HTR-8/SVneo (cell line): ENCODE measurements at regions not wholly inside any gene's neighbourhood (a gene's known extent, or its start where the extent isn't known, plus 50 kb on each side); places are given as distances from the start of the nearest gene placed in this dataset.
"Not testable (repeated sequence)": the region's sequence is repeated elsewhere in the genome, so short reads cannot be mapped to it uniquely, and the experiment has no call there.

Experiments
- DNase-seq: peaks from one replicate; pipeline ENCODE4 v3.0.0; 2011; ENCODE audit warnings: low spot score, mixed read lengths; ENCODE audit not compliant: insufficient read length
- FAIRE-seq: peaks from 2 replicates; lab custom pipeline; 2011; peaks lifted over from hg19 to GRCh38; lab: Jason Lieb, UNC

- DNase-seq (peak; percentile 18), FAIRE-seq (no peak)
Observed at GRCh38 chr5:40171971-40172370, 507.7 kb upstream of the PTGER4 start.

GRCh38 chr5:40167283-40167682 is 512.4 kb upstream of the PTGER4 start:
- no peak for DNase-seq
- no peak for FAIRE-seq

DNA sequence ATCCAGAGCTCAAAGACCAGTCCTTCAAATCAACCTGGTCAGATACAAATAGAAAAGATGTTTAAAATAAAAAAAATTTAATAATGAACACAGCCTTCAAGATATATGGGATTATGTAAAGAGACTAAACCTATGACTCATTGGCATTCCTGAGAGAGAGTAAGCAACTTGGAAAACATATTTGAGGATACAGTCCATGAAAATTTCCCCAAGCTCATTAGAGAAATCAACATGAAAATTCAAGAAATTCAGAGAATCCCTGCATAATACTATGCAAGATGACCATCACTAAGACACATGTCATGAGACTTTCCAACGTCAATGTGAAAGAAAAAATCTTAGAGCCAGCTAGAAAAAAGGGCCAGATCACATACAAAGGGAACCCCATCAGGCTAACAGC is 512.9 kb upstream of the PTGER4 start:
- DNase-seq (no peak), FAIRE-seq (no peak)

- FAIRE-seq (peak; percentile 28), DNase-seq (no peak)
Observed at GRCh38 chr5:40165789-40166728, 513.7 kb upstream of the PTGER4 start.

DNA sequence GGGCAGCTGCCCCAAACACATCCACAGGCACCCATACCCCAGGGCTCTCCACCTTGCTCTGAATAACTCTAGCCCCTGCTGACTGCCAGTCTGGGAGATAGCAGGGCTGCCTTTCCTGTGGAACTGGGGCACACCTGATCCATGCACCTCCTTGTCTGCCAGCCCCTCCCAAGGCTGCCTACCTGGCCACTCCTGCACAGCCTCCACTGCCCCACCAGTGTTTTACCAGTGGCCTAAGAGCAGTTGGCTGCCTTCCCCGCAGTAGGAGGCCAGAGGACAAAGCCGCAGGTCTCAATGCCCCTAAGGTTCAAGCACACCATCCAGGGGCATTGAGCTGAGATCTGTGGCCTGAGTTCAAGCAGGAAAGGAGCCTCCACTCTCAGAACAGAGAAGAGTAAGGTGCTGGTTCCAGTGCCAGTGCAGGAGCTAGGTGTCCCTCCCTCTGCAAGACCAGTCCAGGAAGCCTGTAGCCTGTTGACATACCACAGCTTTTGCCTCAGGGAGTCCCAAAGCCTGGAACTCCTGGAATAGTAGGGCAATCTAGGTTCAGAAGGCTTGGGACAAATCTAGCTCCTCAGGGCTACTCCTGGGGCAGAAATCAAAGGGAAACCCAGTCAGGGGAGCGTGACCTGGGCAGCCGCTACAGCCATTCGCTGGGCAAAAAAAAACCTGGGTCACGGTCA is 514.5 kb upstream of the PTGER4 start:
- no peak for DNase-seq
- FAIRE-seq = no peak

- DNase-seq = no peak
- no peak for FAIRE-seq
Observed at GRCh38 chr5:40160435-40160834, 519.3 kb upstream of the PTGER4 start.

DNA sequence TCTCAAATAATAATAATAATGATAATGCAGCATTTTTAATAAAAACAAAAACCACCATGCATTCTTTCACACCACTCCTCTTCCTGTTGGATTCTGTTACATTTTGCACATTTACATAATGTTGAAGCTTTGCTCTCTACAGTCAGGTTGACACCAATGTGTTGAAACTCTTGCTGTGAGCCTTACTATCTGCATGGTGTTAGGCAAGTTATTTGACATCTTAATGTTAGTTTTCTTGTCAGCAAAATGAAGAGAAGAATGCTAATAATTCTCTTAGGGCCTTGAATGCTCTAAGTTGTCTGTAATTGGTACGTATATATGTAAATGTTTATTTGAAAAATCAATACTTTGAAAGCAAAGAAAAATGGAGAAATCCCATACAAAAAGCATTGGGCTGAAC is 525.5 kb upstream of the PTGER4 start:
- no peak for FAIRE-seq

GRCh38 chr5:40150896-40151295 is 528.8 kb upstream of the PTGER4 start:
- FAIRE-seq (no peak), DNase-seq (no peak)

More for the DNA sequence above, 525.5 kb upstream of the PTGER4 start:
- no peak for DNase-seq

GRCh38 chr5:40141896-40142295 is 537.8 kb upstream of the PTGER4 start:
- FAIRE-seq = no peak
- no peak for DNase-seq

DNA sequence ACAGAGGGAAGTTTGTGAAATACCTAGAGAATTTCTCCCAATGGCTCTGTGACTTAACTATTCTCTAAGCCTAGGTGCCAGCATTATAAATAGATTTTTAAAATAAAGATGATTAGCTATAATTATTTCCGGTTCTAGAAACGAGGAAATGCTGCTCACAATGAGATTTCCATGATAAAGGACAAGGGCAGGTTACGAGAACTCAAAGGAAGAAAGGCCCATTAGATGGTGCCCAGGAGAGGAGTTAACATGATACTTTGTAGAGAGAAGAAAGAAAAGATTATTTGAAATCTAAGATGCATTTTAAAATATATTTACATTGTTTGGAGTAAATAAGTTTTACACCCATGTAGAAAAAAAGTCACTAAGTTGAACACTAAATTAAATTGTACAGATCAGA is 538.3 kb upstream of the PTGER4 start:
- DNase-seq (no peak), FAIRE-seq (no peak)

GRCh38 chr5:40137223-40137622 is 542.5 kb upstream of the PTGER4 start:
- FAIRE-seq (no peak), DNase-seq (no peak)

DNA sequence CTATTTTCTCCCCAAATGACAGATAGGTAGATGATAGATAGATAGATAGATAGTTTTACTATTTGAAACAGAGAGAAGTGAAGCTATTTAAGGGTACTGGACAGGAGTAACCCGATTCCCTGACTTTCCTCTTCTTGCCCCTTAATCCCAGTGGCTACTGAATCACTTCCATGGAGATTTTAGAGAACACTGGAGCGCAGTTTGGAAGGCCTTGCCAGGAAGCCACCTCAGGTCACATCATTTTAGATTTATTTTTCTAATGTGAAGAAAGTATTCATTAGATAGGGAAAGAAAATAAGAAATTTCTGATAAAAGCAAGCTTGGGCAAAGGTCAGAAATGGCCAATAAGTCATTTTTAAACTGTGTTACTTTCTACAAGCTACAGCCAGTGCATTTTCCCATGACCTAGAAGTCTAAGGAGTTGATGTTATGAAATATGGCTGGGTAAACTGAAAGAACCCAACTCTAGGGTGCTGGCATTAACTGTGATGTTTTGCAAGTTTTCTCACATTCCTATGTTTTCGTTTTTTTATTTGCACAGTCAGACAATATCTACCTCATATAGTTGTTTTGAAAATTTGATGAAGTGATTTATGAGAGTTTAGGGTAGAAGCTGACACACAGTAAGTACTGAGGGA is 544.7 kb upstream of the PTGER4 start:
- FAIRE-seq = no peak

DNA sequence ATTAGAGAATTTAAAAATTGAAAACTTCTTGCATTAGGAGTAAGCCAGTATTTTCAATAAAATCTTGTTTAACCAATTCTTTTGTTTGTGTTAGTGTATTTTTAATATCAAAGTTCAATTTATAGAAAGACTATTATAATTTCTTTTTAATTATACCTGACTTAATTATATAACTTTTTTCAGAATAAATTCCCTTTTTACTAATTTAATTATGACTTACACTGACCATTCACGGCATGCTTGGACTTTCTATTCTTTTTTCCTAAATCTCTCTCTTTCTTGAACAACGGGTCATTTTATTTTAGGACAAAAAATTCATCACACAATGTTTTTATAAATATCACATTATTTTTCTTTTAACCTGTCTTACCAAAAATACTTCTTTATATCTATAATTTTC is 555.3 kb upstream of the PTGER4 start:
- no peak for DNase-seq
- FAIRE-seq = no peak

More for the DNA sequence above, 544.7 kb upstream of the PTGER4 start:
- DNase-seq = no peak

- FAIRE-seq = no peak
- DNase-seq = no peak
Observed at GRCh38 chr5:40121236-40121635, 558.5 kb upstream of the PTGER4 start.

DNA sequence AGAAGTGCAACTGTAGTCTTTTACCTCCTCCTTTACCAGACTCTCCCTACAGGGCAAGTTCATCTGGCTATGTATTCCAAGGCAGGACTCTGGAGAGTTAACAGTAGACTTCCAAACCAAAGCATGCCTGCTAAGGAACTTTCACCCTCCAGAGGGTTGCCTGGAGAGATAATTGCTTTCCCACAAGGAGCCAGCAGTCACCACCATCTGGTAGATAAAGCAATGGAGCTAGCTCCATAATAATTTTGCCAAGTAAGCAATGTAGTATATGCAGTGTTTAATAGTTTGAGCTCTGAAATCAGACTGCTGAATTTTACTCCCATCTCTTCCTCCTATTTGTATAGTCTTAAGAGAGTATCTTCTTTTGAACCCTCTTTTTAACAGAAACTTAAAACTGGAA is 566.8 kb upstream of the PTGER4 start:
- FAIRE-seq (no peak), DNase-seq (no peak)

DNA sequence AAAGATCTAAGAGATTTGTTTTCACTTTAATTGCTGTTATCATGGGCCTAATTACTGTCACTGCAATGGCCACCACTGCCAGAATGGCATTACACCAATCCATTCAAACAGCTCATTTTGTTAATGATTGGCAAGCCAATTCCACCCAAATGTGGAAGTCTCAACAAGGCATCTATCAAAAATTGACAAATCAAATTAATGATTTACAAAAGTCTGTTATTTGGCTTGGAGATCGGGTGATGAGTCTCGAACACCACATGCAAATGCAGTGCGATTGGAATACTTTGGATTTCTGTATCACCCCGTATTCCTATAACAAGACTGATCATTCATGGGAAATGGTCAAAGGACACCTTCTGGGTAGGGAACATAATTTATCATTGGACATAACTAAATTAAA is 568.7 kb upstream of the PTGER4 start:
- not testable (repeated sequence) for FAIRE-seq, DNase-seq

GRCh38 chr5:40108764-40109390 is 570.8 kb upstream of the PTGER4 start:
- FAIRE-seq, DNase-seq: not testable (repeated sequence)

GRCh38 chr5:40107786-40108185 is 571.9 kb upstream of the PTGER4 start:
- not testable (repeated sequence) for DNase-seq, FAIRE-seq

- DNase-seq (no peak), FAIRE-seq (no peak)
Observed at GRCh38 chr5:40106847-40107246, 572.9 kb upstream of the PTGER4 start.

- FAIRE-seq = no peak
- no peak for DNase-seq
Observed at GRCh38 chr5:40098313-40098712, 581.4 kb upstream of the PTGER4 start.
